Adrenal gland (tissue), 9 donors: ENCODE measurements at regions not wholly inside any gene's neighbourhood (a gene's known extent, or its start where the extent isn't known, plus 50 kb on each side); places are given as distances from the start of the nearest gene placed in this dataset.
A peak's percentile ranks its signal among the peaks of the same experiment; 100 is the strongest.

Source experiments
- DNase-seq, 7 donors: peaks; one replicate each; pipeline ENCODE4 v3.0.0-alpha.2; 2019 to 2020
- H3K27ac ChIP-seq, 5 donors: fragments of 200-600 bp; sonication (generic) in 4 of 5; 1 replicate in 3 of 5; 2 replicates in 2 of 5; pipeline versions ENCODE4 v1.5.1 to v1.8.0; 2016 to 2020; ENCODE audit warnings: mild to moderate bottlenecking in 1 of 5
- H3K27me3 ChIP-seq: fragments of 200-600 bp; 2 replicates; pipeline ENCODE4 v1.8.0; 2021
- H3K36me3 ChIP-seq, 2 donors: fragments of 200-600 bp; replicated peaks in 1 of 2; 1 replicate in 1 of 2; 2 replicates in 1 of 2; pipeline versions ENCODE4 v1.5.1 to v1.8.0; 2018 to 2022
- H3K4me1 ChIP-seq, 2 donors: fragments of 200-600 bp; replicated peaks in 1 of 2; 1 replicate in 1 of 2; 2 replicates in 1 of 2; pipeline versions ENCODE4 v1.5.1 to v1.8.0; 2018 to 2021
- H3K4me3 ChIP-seq, 4 donors: fragments of 200-600 bp; sonication (generic) in 3 of 4; one replicate each; pipeline ENCODE4 v1.5.1; 2016 to 2018
- H3K9me3 ChIP-seq, 3 donors: fragments of 200-600 bp; sonication (generic) in 1 of 3; replicated peaks in 1 of 3; 1 replicate in 2 of 3; 2 replicates in 1 of 3; pipeline versions ENCODE4 v1.5.1 to v1.8.0; 2016 to 2021
- CTCF ChIP-seq, 6 experiments: fragments of 450-650 bp in 4 of 6; fragments of 200-600 bp in 2 of 6; sonication (generic) in 1 of 6; IDR thresholded peaks; 1 replicate in 5 of 6; 2 replicates in 1 of 6; pipeline versions ENCODE4 v1.5.1 to v1.8.0; 2016 to 2021; ENCODE audit warnings: antibody characterized with exemption in 6 of 6, mild to moderate bottlenecking in 2 of 6, moderate library complexity in 1 of 6
- POLR2A ChIP-seq, 2 donors: fragments of 450-650 bp; IDR thresholded peaks; one replicate each; pipeline ENCODE4 v1.6.1; 2017; ENCODE audit warnings: antibody characterized with exemption in 2 of 2, mild to moderate bottlenecking in 2 of 2, moderate library complexity in 1 of 2
- WGBS, 4 donors: extraction: QIAGEN DNeasy Blood & Tissue Kit in 2 of 4; methylation state at CpG; one replicate each; pipeline versions ENCODE4 v1.1.5 to v1.1.7; 2013 to 2017; 5-methylcytosine and 5-hydroxymethylcytosine counted together
- intact Hi-C, 2 donors: fragments of 100-400 bp; cut with DNase I; formaldehyde crosslinking; loops; one replicate each; pipeline versions ENCODE4 v1.14.1 to v1.15.0; 2022 to 2023
- donor health status: healthy with polysubstance abuse.
- donor health status: Bipolar disorder and iron deficiency.
- donor health status: DM: yes; HTN: yes; CAD: no.
- donor health status: DM: no; HTN: no; CAD: no.
- donor health status: DM: no; HTN: no; CAD: no.

GRCh38 chr11:32259641-32260081, 168.8 kb downstream of the RCN1 start:
- intact Hi-C loops, result no loop called here
- H3K27ac ChIP-seq, result no peak overlapping the region
- H3K36me3 ChIP-seq, result no peaks in the 10 kb centered on the region
- TF ChIP-seq CTCF (IDR thresholded peaks at IDR 0.05) (no peak), POLR2A (IDR thresholded peaks at IDR 0.05) (no peak)
- peak in 5 of 7 donors; percentile 16 to 53 (median 25) for DNase-seq
- no peak overlapping the region for H3K4me3 ChIP-seq
- no peaks in the 10 kb centered on the region for H3K27me3 ChIP-seq
- no peaks in the 10 kb centered on the region for H3K4me1 ChIP-seq
- 23 to 42% (median 33%) methylated on average over 3 of the region's 3 CpGs for WGBS, 4 donors
- H3K9me3 ChIP-seq, result no peaks in the 10 kb centered on the region

GRCh38 chr11:32262367-32262766, 171.5 kb downstream of the RCN1 start:
- no peak overlapping the region for H3K4me3 ChIP-seq
- no peaks in the 10 kb centered on the region for H3K9me3 ChIP-seq
- no peaks in the 10 kb centered on the region for H3K4me1 ChIP-seq
- no peak for DNase-seq
- 46 to 81% (median 58%) methylated on average over 1 of the region's 1 CpG for WGBS, 4 donors
- intact Hi-C loops, result no loop called here
- no peak overlapping the region for H3K27ac ChIP-seq
- no peaks in the 10 kb centered on the region for H3K27me3 ChIP-seq
- TF ChIP-seq CTCF (IDR thresholded peaks at IDR 0.05) (no peak), POLR2A (IDR thresholded peaks at IDR 0.05) (no peak)
- no peaks in the 10 kb centered on the region for H3K36me3 ChIP-seq

GRCh38 chr11:32265911-32266310, 169.4 kb downstream of the WT1 start:
- H3K36me3 ChIP-seq, result no peaks in the 10 kb centered on the region
- no peak for DNase-seq
- H3K4me1 ChIP-seq, result no peaks in the 10 kb centered on the region
- no peak overlapping the region for H3K27ac ChIP-seq
- no peak overlapping the region for H3K4me3 ChIP-seq
- intact Hi-C loops, result no loop called here
- no peaks in the 10 kb centered on the region for H3K9me3 ChIP-seq
- 33 to 56% (median 42%) methylated on average over 1 of the region's 1 CpG for WGBS, 4 donors
- H3K27me3 ChIP-seq, result no peaks in the 10 kb centered on the region
- no peak for TF ChIP-seq POLR2A (IDR thresholded peaks at IDR 0.05)
- TF ChIP-seq CTCF (IDR thresholded peaks at IDR 0.05), result no peak

- 66 to 69% (median 67%) methylated on average over 4 of the region's 4 CpGs for WGBS, 4 donors
- H3K9me3 ChIP-seq, result no peaks in the 10 kb centered on the region
These were observed 168.7 kb downstream of the WT1 start for GRCh38 chr11:32266601-32267000.

More at GRCh38 chr11:32266601-32267000, 168.7 kb downstream of the WT1 start:
- TF ChIP-seq POLR2A (IDR thresholded peaks at IDR 0.05) (no peak), CTCF (IDR thresholded peaks at IDR 0.05) (no peak)
- Histone ChIP-seq H3K36me3 (no peaks in the 10 kb centered on the region), H3K27ac (no peak overlapping the region), H3K27me3 (no peaks in the 10 kb centered on the region), H3K4me1 (no peaks in the 10 kb centered on the region), H3K4me3 (no peak overlapping the region)
- intact Hi-C loops, result no loop called here
- no peak for DNase-seq
